ENCODE measurements at regions not wholly inside any gene's neighbourhood (a gene's known extent, or its start where the extent isn't known, plus 50 kb on each side); places are given as distances from the start of the nearest gene placed in this dataset.
"Not testable (repeated sequence)": the region's sequence is repeated elsewhere in the genome, so short reads cannot be mapped to it uniquely, and the experiment has no call there.

GRCh38 chr14:97798176-97798575, 1001.0 kb downstream of the VRK1 start:
- no peaks in the 10 kb centered on the region for H3K27me3 ChIP-seq (replicated peaks; ENCODE audit: control insufficient read depth, insufficient read depth, low read length)
- TF ChIP-seq CTCF (IDR thresholded peaks at IDR 0.05; ENCODE audit: insufficient read depth, low read length, poor library complexity, severe bottlenecking): no peak
- H3K4me3 ChIP-seq (replicated peaks; ENCODE audit: low read depth, low read length): no peak overlapping the region
- no peak for DNase-seq (ENCODE audit: extremely low read depth, insufficient read length)
- no peaks in the 10 kb centered on the region for H3K36me3 ChIP-seq (ENCODE audit: control insufficient read depth, insufficient read depth, low read length)

- H3K4me3 ChIP-seq (replicated peaks; ENCODE audit: low read depth, low read length): no peak overlapping the region
- no peaks in the 10 kb centered on the region for H3K27me3 ChIP-seq (replicated peaks; ENCODE audit: control insufficient read depth, insufficient read depth, low read length)
- H3K36me3 ChIP-seq (ENCODE audit: control insufficient read depth, insufficient read depth, low read length): no peaks in the 10 kb centered on the region
- no peak for TF ChIP-seq CTCF (IDR thresholded peaks at IDR 0.05; ENCODE audit: insufficient read depth, low read length, poor library complexity, severe bottlenecking)
- DNase-seq (ENCODE audit: extremely low read depth, insufficient read length): no peak
Observed at GRCh38 chr14:97802430-97803373, 1005.5 kb downstream of the VRK1 start.

- Histone ChIP-seq H3K36me3 (ENCODE audit: control insufficient read depth, insufficient read depth, low read length) (no peaks in the 10 kb centered on the region), H3K4me3 (replicated peaks; ENCODE audit: low read depth, low read length) (no peak overlapping the region), H3K27me3 (replicated peaks; ENCODE audit: control insufficient read depth, insufficient read depth, low read length) (no peaks in the 10 kb centered on the region)
- DNase-seq (ENCODE audit: extremely low read depth, insufficient read length): no peak
- TF ChIP-seq CTCF (IDR thresholded peaks at IDR 0.05; ENCODE audit: insufficient read depth, low read length, poor library complexity, severe bottlenecking): no peak
Observed at GRCh38 chr14:97804056-97804455, 1006.9 kb downstream of the VRK1 start.

- no peak for TF ChIP-seq CTCF (IDR thresholded peaks at IDR 0.05; ENCODE audit: insufficient read depth, low read length, poor library complexity, severe bottlenecking)
- H3K27me3 ChIP-seq (replicated peaks; ENCODE audit: control insufficient read depth, insufficient read depth, low read length): no peaks in the 10 kb centered on the region
- H3K4me3 ChIP-seq (replicated peaks; ENCODE audit: low read depth, low read length): no peak overlapping the region
- no peak for DNase-seq (ENCODE audit: extremely low read depth, insufficient read length)
- no peaks in the 10 kb centered on the region for H3K36me3 ChIP-seq (ENCODE audit: control insufficient read depth, insufficient read depth, low read length)
Observed at GRCh38 chr14:97806891-97807290, 1009.7 kb downstream of the VRK1 start.

- H3K27me3 ChIP-seq (replicated peaks; ENCODE audit: control insufficient read depth, insufficient read depth, low read length); H3K4me3 ChIP-seq (replicated peaks; ENCODE audit: low read depth, low read length); H3K36me3 ChIP-seq (ENCODE audit: control insufficient read depth, insufficient read depth, low read length); DNase-seq (ENCODE audit: extremely low read depth, insufficient read length): not testable (repeated sequence)
Observed at GRCh38 chr14:97808541-97808940, 1011.4 kb downstream of the VRK1 start.

- Histone ChIP-seq H3K27me3 (replicated peaks; ENCODE audit: control insufficient read depth, insufficient read depth, low read length) (no peaks in the 10 kb centered on the region), H3K4me3 (replicated peaks; ENCODE audit: low read depth, low read length) (no peak overlapping the region), H3K36me3 (ENCODE audit: control insufficient read depth, insufficient read depth, low read length) (no peaks in the 10 kb centered on the region)
- DNase-seq (ENCODE audit: extremely low read depth, insufficient read length): no peak
- no peak for TF ChIP-seq CTCF (IDR thresholded peaks at IDR 0.05; ENCODE audit: insufficient read depth, low read length, poor library complexity, severe bottlenecking)
Observed at GRCh38 chr14:97813556-97813955, 1016.4 kb downstream of the VRK1 start.

All from GM06990 (cell line).